ENCODE measurements at regions not wholly inside any gene's neighbourhood (a gene's known extent, or its start where the extent isn't known, plus 50 kb on each side); places are given as distances from the start of the nearest gene placed in this dataset.

- TF ChIP-seq CTCF (IDR thresholded peaks at IDR 0.05; ENCODE audit: borderline replicate concordance, extremely low read depth, low read length, poor library complexity, severe bottlenecking) = no peak
- TF ChIP-seq EZH2 (IDR thresholded peaks at IDR 0.05; ENCODE audit: borderline replicate concordance, low read depth, low read length, severe bottlenecking) = no peak
Measured at GRCh38 chr12:91777268-91777992, 368.2 kb downstream of the BTG1 start.
